Nephron (organoid): ENCODE measurements at regions not wholly inside any gene's neighbourhood (a gene's known extent, or its start where the extent isn't known, plus 50 kb on each side); places are given as distances from the start of the nearest gene placed in this dataset.

Experiments
- H3K27ac Mint-ChIP-seq, 3 experiments: 2 replicates each; pipeline ENCODE4 v1.8.0; 2020; ENCODE audit warnings: mixed read lengths in 3 of 3, mild to moderate bottlenecking in 2 of 3, moderate library complexity in 1 of 3
- H3K27me3 Mint-ChIP-seq: 2 replicates; pipeline ENCODE4 v1.8.0; 2021; ENCODE audit warnings: low read depth, mild to moderate bottlenecking, moderate library complexity, mixed read lengths
- H3K36me3 Mint-ChIP-seq: 2 replicates; pipeline ENCODE4 v1.8.0; 2020; ENCODE audit warnings: low read depth, mixed read lengths
- H3K4me1 Mint-ChIP-seq: 2 replicates; pipeline ENCODE4 v1.8.0; 2020; ENCODE audit warnings: mixed read lengths
- H3K4me3 Mint-ChIP-seq, 3 experiments: 2 replicates each; pipeline ENCODE4 v1.8.0; 2020; ENCODE audit warnings: mild to moderate bottlenecking in 3 of 3, mixed read lengths in 3 of 3, moderate library complexity in 2 of 3
- H3K9me3 Mint-ChIP-seq: 2 replicates; pipeline ENCODE4 v1.8.0; 2020; ENCODE audit warnings: mixed read lengths
- TF ChIP-seq, protein P1 (sequence below), 3 experiments: fragments of 200-600 bp; sonication (generic); IDR thresholded peaks; one replicate each; pipeline ENCODE4 v1.5.0; 2021; ENCODE audit warnings: antibody characterized with exemption in 3 of 3; ENCODE audit not compliant: unreplicated experiment in 3 of 3

DNA sequence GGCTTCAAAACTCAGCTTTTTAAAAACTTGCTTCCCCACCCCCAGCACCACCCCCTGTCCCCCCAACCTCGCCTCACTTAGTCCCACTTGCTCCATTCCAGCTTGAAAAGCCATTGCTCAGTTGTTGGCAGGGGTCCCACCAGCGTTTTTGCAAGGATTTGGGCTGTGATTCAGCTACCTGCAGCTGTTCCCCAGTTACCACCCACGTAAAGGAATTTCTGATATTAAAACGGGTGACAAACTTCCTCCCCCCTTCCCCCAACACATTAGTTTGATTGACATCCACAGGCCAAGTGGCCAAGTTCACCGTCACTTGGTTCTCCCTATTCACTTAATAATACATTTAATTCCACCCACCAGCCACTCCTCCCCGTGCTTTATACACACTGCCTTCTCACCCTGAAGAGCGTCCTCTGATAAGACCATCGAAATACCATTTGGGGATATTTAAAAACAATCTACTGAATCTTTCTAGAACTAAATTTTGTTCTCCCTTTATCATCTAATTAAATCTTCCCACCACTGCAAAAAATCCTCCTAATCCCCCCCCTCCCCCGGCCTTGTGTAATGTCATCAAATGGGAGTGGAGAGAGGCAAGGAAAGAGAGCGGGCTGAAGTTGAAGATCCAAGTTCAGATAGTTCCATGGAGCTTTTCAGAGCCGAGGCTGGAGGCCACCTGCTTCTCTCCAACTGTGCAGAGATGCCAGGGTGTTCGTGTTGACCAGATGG is 55.1 kb downstream of the SOX9 start:
- Mint-ChIP-seq H3K27ac (peak overlapping the region; percentile 3 to 75 (median 9)), H3K36me3 (no peaks in the 10 kb centered on the region), H3K9me3 (peaks cover 1% of the 10 kb centered on the region), H3K27me3 (peaks cover 30% of the 10 kb centered on the region), H3K4me1 (peaks cover 42% of the 10 kb centered on the region), H3K4me3 (no peak overlapping the region)
- TF ChIP-seq, protein P1, sequence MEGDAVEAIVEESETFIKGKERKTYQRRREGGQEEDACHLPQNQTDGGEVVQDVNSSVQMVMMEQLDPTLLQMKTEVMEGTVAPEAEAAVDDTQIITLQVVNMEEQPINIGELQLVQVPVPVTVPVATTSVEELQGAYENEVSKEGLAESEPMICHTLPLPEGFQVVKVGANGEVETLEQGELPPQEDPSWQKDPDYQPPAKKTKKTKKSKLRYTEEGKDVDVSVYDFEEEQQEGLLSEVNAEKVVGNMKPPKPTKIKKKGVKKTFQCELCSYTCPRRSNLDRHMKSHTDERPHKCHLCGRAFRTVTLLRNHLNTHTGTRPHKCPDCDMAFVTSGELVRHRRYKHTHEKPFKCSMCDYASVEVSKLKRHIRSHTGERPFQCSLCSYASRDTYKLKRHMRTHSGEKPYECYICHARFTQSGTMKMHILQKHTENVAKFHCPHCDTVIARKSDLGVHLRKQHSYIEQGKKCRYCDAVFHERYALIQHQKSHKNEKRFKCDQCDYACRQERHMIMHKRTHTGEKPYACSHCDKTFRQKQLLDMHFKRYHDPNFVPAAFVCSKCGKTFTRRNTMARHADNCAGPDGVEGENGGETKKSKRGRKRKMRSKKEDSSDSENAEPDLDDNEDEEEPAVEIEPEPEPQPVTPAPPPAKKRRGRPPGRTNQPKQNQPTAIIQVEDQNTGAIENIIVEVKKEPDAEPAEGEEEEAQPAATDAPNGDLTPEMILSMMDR (IDR thresholded peaks at IDR 0.05; ENCODE audit: unreplicated experiment in 3 of 3), result no peak

DNA sequence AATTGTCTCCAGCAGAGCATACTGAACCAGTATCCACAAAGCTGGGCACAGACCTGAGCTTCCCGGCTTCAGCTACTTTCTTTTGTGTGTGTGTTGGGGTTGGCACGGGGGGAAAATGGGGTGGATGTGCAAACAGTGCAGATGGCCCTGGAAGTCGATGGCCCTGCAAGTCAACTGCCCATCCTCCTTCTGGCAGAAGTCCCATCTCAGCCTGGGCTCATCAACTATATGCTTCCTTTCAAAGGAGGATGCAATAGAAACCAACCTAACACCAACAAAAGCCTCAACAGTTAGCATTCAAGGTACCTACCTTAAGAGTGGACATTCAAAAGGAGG is 55.7 kb downstream of the SOX9 start:
- H3K4me3 Mint-ChIP-seq, result no peak overlapping the region
- TF ChIP-seq, protein P1 (IDR thresholded peaks at IDR 0.05; ENCODE audit: unreplicated experiment in 3 of 3), result no peak
- H3K36me3 Mint-ChIP-seq, result no peaks in the 10 kb centered on the region
- H3K9me3 Mint-ChIP-seq, result peaks cover 6% of the 10 kb centered on the region
- peaks cover 37% of the 10 kb centered on the region for H3K4me1 Mint-ChIP-seq
- peaks cover 32% of the 10 kb centered on the region for H3K27me3 Mint-ChIP-seq
- H3K27ac Mint-ChIP-seq, result peak overlapping the region in 1 of 3 experiments; percentile 75

DNA sequence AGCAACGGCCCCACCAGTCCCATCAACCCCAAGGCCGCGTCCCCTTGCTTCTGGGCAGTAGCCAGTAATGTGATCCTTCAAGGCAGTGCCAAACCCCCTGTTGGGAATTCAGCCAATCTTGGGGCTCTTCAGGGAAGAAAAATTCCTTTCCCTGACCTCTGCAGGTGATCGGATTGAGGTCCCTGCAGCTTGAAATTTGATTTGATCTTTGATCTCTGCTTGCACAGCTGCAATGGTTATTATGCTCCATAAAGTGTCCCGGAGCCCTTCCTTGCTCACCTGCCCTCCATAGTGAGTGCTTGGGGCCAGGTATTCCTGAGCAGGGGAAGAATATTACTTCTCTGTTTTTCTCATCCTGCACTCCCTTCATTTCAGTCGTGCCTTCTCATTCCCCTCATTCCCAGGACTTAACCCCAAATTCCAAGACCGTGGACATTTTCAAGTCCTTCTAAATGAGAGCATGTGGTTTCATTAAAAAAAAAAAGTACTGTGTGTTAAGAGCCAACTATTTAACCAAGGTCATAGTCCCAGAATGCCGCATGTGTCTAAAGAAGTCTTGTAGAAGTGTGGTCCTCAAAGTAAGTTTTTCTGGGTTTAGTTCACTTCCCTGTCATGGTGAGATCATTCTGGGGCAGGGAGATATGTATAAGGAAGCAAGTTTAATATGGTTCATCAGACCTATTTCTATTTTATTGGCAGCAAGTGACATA is 56.3 kb downstream of the SOX9 start:
- Mint-ChIP-seq H3K36me3 (no peaks in the 10 kb centered on the region), H3K4me3 (no peak overlapping the region), H3K27ac (peak overlapping the region in 1 of 3 experiments; percentile 46), H3K4me1 (peaks cover 31% of the 10 kb centered on the region), H3K9me3 (peaks cover 6% of the 10 kb centered on the region), H3K27me3 (peaks cover 26% of the 10 kb centered on the region)
- TF ChIP-seq, protein P1 (IDR thresholded peaks at IDR 0.05; ENCODE audit: unreplicated experiment in 3 of 3), result no peak

DNA sequence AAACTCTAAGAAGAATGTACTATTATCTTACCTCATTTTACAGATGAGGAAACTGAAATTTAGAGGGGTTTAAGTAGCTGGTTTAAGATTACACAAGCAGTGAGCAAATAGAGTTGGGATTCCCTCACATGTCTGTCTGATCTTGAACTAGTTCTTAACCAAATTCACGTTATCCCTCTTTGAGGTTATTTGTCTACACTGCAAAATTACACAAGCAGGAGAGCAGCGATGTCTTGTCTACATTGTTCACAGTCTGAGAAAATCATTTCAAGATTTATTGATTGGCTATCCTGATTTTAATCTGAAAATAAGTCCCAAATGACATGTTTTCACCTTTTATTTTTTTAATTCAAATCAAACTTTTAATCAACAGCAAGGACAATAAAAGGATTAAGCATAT is 56.9 kb downstream of the SOX9 start:
- Mint-ChIP-seq H3K27me3 (peaks cover 24% of the 10 kb centered on the region), H3K4me1 (peaks cover 25% of the 10 kb centered on the region), H3K36me3 (no peaks in the 10 kb centered on the region), H3K9me3 (peaks cover 6% of the 10 kb centered on the region), H3K4me3 (no peak overlapping the region), H3K27ac (no peak overlapping the region)
- TF ChIP-seq, protein P1 (IDR thresholded peaks at IDR 0.05; ENCODE audit: unreplicated experiment in 3 of 3), result no peak

DNA sequence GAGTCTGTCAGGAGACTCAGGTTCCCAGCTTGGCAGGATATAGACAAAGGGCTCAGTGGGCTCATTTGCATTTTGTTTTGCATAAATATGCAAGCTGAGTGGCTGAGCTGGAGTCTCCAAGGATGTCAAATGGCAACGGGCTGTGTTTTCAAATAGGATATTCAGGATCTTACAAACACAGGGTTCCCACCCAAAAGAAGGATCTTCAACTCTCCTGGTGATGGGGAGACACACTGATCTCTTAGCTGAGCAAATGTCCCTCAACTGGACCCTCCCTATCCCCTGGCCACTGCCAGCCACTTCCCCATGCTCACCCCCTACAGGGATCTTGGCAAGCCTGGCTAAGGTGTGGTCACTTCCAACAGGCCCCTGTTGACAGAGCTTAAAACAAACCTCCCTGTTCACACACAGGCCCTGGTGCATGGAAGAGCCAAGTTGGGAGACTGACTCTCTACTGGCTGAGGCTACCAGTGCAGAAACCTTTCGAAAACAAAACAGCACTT is 61.6 kb downstream of the SOX9 start:
- H3K27me3 Mint-ChIP-seq, result peaks cover 15% of the 10 kb centered on the region
- no peaks in the 10 kb centered on the region for H3K36me3 Mint-ChIP-seq
- peaks cover 9% of the 10 kb centered on the region for H3K4me1 Mint-ChIP-seq
- TF ChIP-seq, protein P1 (IDR thresholded peaks at IDR 0.05; ENCODE audit: unreplicated experiment in 3 of 3), result no peak
- H3K9me3 Mint-ChIP-seq, result peaks cover 6% of the 10 kb centered on the region
- H3K27ac Mint-ChIP-seq, result no peak overlapping the region
- H3K4me3 Mint-ChIP-seq, result no peak overlapping the region
